ENCODE measurements at regions not wholly inside any gene's neighbourhood (a gene's known extent, or its start where the extent isn't known, plus 50 kb on each side); places are given as distances from the start of the nearest gene placed in this dataset.
A peak's percentile ranks its signal among the peaks of the same experiment; 100 is the strongest.

GRCh38 chr10:78296785-78297184, 263.1 kb downstream of the RPS24 start:
- no peak for DNase-seq (ENCODE audit: low read depth, low spot score)

- DNase-seq (ENCODE audit: low read depth, low spot score), result no peak
Measured at GRCh38 chr10:78297997-78298396, 264.3 kb downstream of the RPS24 start.

GRCh38 chr10:78298835-78299234, 265.2 kb downstream of the RPS24 start:
- no peak for DNase-seq (ENCODE audit: low read depth, low spot score)

GRCh38 chr10:78299851-78300468, 266.3 kb downstream of the RPS24 start:
- DNase-seq (ENCODE audit: low read depth, low spot score), result no peak

- DNase-seq (ENCODE audit: low read depth, low spot score), result no peak
Measured at GRCh38 chr10:78300526-78300925, 266.9 kb downstream of the RPS24 start.

GRCh38 chr10:78301481-78301880, 267.8 kb downstream of the RPS24 start:
- no peak for DNase-seq (ENCODE audit: low read depth, low spot score)

GRCh38 chr10:78301891-78302738, 268.5 kb downstream of the RPS24 start:
- no peak for DNase-seq (ENCODE audit: low read depth, low spot score)

- no peak for DNase-seq (ENCODE audit: low read depth, low spot score)
Measured at GRCh38 chr10:78302739-78302988, 269.0 kb downstream of the RPS24 start.

- peak; percentile 89 for DNase-seq (ENCODE audit: low read depth, low spot score)
Measured at GRCh38 chr10:78302989-78303854, 269.6 kb downstream of the RPS24 start.

- DNase-seq (ENCODE audit: low read depth, low spot score), result no peak
Measured at GRCh38 chr10:78304091-78305045, 270.7 kb downstream of the RPS24 start.

- no peak for DNase-seq (ENCODE audit: low read depth, low spot score)
Measured at GRCh38 chr10:78305311-78305710, 271.6 kb downstream of the RPS24 start.

GRCh38 chr10:78306358-78306757, 272.7 kb downstream of the RPS24 start:
- DNase-seq (ENCODE audit: low read depth, low spot score), result no peak

GRCh38 chr10:78307576-78307975, 273.9 kb downstream of the RPS24 start:
- DNase-seq (ENCODE audit: low read depth, low spot score), result no peak

- DNase-seq (ENCODE audit: low read depth, low spot score), result no peak
Measured at GRCh38 chr10:78309536-78310237, 276.0 kb downstream of the RPS24 start.

GRCh38 chr10:78310481-78311080, 276.9 kb downstream of the RPS24 start:
- no peak for DNase-seq (ENCODE audit: low read depth, low spot score)

- DNase-seq (ENCODE audit: low read depth, low spot score), result no peak
Measured at GRCh38 chr10:78312197-78313047, 278.8 kb downstream of the RPS24 start.

- no peak for DNase-seq (ENCODE audit: low read depth, low spot score)
Measured at GRCh38 chr10:78313048-78313381, 279.4 kb downstream of the RPS24 start.

- no peak for DNase-seq (ENCODE audit: low read depth, low spot score)
Measured at GRCh38 chr10:78313636-78314035, 280.0 kb downstream of the RPS24 start.

GRCh38 chr10:78314651-78315050, 281.0 kb downstream of the RPS24 start:
- DNase-seq (ENCODE audit: low read depth, low spot score), result no peak
